ENCODE measurements at regions not wholly inside any gene's neighbourhood (a gene's known extent, or its start where the extent isn't known, plus 50 kb on each side); places are given as distances from the start of the nearest gene placed in this dataset.
A peak's percentile ranks its signal among the peaks of the same experiment; 100 is the strongest.
"Not testable (repeated sequence)": the region's sequence is repeated elsewhere in the genome, so short reads cannot be mapped to it uniquely, and the experiment has no call there.

DNA sequence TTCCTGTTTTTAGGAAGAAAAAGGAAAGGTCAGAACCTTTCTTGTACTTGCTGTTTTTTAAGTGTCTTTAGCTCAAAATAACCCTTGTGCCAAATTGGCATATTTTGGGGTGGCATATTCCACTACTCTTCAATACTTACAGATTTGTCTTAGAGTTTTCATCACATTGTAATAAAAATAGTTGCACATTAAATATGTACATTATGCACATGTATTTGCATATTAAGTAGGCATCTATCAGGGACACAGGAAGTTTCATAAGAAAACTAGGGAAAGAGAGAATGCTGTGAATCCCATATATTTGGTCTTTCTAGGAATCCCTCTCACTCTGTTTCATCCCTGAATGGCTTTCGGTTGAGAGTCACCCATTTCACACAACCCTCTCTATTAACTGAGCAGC lies 139.6 kb downstream of the LARP7 start:
- DNase-seq: no peak

DNA sequence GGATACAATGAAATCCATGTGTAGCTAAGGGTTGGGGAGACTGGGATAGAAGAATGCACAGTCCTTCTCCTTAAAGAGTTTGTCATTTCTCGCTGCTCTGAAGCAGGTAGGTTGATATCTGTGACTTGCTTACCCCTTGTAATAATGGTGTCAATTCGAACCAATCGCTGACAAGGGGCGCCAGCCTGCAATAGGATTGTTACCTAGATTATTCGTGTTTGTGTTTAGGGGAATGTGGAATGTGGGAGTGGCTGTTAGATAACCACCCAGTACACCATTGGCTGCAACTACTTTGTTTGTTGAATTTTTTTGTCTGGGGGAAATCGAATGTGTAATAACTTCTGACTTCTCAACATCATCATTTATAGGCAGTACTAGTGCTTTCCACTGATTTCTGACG lies 141.6 kb downstream of the LARP7 start:
- no peak for DNase-seq

DNA sequence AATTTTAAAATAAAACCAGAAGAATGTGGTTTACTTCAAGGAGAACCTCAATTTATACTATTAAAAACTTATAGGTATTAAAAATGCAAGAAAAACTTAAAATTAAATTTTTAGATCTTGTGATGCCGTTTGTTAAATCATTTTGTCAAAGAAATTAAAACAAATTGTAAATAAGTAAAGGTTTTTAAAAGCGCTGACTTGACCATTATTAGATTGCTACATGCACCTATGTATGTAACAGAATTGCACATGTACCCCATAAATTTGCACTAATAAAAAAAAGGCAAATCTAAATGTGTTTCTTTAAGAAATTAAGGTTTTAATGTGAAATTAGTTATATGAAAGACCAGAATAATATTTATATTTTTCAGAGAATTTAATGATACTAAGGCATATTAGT lies 156.1 kb downstream of the LARP7 start:
- no peak for DNase-seq

DNA sequence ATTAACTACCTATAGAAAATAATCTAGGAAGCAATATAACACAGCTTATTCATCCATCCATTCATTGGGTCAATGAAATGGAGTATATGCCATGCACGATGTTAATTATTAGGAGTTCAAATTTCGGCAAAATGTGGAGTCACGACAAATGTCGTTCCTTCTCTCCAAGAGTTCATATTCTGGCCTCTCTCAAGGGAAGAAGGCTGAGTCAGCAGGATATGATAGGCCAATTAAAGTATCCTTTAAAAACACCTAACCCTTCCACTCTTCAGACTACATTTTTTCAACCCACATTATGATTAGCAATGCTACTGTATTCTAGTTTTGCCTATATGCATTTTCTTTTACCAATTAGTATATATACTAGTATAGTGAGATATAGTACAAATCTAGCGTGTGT lies 163.1 kb downstream of the LARP7 start:
- DNase-seq: no peak

DNA sequence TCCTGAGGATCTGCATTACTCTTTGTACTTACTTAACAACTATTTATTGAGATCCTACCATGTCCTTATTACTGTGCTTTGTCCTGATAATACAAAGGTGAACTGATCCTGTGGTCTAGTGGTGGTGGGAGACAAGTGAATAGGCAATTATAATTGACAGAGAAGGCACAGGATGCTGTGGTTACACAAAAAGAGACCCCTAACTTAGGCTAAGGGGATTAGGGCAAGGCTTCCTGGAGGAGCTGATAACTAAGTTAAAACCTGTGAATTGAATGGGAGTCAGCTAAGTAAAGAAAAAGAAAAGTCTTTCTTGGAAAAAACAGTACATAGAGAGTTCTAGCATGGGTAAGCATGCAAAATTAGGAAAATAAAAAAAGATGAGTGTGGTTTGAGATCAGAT lies 164.4 kb downstream of the LARP7 start:
- DNase-seq: no peak

DNA sequence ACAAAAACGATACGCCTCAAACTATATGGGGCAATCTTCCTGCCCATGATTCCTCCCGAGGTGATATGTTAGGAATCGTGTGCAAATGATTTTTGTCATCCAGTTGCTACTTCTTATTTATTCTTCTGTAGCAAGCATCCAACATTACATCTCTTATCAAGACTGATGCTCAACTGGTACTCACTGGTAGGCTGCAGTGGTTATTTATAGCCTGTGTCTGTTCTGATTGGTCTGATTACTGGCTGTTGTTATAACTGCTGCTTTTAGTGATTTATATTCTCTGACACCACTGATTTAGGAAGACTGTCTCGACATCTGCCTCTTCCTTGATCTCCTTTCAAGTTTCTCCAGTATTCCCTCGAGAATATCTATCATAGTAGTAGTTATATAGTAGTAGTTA lies 165.8 kb downstream of the LARP7 start:
- DNase-seq: no peak

DNA sequence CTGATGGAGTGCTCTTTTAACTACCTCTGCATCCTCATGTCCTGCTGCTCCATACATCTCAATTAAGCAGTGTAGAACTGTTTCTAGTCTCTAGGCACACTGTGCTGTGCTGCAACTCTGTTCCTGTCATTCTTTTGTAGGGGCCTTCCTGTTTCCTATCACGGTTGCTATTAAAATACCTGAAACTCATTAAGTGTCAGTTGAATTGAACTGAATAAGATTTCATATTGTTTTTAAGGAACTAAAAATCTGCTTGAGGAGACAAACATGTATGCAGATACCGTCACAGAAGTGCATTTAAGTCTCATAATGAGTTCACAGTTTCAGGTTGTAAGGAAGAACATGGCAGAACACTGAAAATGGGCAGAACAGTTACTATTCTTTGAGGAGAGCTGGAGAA lies 170.1 kb downstream of the LARP7 start:
- no peak for DNase-seq

DNA sequence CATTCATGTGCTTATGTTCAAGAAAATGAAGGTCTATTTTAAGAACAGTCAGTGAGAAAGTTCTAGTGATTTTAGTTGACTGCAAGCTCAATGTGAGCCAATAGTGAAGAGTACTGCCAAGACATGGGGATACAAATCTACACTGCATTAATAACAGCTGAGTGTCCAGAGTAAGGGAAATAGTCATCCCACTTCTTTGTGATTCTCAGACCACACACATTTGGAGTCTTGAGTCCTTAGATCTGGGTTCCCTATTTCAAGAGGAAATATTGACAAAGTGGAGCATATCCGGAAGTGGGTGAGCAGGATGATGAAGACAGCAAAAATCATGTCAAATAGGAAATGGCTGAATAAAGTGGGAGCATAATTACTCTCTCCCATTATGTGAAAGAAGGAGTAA lies 171.1 kb downstream of the LARP7 start:
- no peak for DNase-seq

DNA sequence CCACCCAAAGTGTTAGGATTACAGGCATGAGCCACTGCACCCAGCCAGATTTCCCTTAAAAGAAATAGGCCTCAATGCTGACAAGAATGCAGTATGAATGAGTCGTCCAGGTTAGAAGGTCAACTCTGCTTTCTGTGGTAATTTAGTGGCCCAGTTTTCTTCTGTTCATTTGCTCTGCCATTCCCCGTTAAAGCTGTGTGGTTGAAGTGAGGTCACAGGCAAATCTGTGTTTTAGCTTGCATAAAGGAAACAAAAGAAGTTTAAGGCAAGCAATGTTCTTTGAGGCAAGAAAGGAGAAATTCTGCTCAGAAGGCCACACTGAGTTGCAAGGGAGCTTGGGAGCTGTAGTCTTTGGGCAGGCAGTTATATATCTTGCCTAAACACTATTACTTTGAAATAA lies 176.8 kb downstream of the LARP7 start:
- DNase-seq: no peak

DNA sequence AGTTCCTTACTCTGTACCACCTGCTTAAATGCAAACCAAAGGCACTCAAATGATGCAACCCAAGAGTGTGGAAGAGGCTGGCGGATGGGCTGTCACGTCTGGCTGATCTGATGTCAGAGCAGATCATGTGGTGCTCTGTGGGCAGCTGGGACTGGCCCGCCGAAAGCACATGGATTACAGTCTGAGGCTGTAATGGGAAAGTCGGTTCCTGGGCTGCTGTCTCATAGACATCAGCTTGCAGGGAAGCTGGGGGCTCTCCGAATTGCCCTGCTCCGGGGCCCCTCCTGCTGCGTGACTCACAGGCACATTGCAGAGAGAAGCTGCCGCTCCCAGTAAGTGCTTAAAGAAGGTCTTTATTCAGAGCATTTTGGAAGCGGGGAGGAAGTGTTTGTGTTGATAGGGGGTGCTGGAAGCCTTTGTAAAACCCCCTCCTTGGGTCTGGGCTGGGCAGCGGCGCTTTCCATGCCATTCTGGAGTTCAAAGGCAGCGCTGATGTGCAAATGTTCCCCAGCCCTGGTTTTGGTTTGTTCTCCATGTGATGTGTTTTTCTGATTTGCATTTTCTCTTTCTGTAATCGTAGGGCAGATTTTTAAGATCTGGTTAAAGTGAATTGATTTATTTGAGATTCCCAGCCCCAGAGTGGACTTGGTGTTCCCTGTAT lies 181.1 kb downstream of the LARP7 start:
- DNase-seq: peak; percentile 0

DNA sequence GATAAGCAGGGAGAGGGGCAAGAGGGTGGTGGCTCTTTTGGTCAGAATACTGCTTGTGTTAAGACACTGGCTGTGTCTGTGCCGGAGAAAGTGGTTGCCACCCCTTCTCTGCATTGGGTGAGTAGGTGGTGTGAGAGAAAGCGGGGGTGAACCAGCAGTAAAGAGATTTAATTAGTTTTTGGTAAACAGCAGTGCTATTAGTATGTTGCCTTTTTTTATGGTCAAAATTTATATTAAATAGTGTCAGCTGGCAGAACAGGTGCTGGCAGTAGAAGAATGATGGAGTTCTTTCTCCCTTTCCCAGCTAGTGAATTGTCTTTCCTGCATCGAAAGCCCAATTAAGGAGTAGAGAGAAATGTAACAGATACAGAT lies 181.6 kb downstream of the LARP7 start:
- DNase-seq: no peak

DNA sequence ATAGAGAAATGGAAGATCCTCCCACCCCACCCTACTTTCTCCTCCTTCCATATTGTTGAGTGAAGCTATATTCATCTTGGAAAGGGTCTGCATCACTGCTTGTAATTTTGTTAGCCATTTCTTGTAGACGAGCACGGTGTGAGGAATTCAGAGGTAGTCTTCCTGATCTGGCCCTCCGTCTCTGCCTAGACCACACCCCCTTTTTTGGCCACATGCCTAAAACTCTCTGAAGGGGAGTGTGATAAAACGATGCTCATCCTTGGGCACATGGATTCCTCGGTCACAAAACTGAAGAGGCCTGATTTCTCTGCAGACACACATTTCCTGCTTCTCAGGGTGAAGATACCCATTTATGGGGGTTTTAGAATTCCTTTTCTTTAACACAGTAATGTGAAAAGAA lies 182.8 kb downstream of the LARP7 start:
- no peak for DNase-seq

DNA sequence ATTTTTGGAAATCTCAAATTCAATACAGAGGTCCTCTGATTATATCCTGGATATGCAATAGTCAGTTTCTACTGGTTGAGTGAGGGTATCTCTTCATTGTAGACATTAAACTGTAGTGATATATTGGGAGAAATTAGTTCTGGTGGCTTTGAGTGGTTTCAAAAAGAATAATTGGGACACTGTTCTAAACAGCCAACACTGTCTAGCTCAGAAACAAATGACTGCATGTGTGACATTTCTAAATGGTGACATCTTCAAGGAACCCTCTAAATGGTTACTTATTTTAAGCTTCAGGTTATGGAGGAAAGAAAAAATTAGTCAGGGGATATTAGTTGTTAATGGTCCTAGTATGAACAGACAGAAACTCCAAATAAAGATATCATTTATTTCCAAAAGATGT lies 186.2 kb downstream of the LARP7 start:
- DNase-seq: no peak

DNA sequence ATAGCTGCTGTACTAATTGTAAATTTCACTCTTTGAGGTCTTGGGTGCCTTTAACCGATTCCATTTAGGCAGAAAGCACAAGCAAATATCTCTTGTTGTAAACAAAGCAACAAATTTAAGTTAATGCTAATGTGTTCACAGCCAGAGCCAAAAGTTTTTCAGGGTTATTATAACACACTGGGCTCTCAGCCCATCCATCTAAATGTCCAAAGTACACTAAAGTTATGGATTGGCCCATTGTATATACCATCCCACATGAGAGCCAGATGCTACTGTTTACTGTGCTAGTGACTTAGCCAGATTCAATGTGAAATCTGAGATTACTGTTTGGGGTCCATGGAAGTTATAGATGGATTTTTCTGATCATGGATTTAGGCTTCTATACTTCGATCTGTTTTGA lies 186.7 kb downstream of the LARP7 start:
- DNase-seq: no peak

DNA sequence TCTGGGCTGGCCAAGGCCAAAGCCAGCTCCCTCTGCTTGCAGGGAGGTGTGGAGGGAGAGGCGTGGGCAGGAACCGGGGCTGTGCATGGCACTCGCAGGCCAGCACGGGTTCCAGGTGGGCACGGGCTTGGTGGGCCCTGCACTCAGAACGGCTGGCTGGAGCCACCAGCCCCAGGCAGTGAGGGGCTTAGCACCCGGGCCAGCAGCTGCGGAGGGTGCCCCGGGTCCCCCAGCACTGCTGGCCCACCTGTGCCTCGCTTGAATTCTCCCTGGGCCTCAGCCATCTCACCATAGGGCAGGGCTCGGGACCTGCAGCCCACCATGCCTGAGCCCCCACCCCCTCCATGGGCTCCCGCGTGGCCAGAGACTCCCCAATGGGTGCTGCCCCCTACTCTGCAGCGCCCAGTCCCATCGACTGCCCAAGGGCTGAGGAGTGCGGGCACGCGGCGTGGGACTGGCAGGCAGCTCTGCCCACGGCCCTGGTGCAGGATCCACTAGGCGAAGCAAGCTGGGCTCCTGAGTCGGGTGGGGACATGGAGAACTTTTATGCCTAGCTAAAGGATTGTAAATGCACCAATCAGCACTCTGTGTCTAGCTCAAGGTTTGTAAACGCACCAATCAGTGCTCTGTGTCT lies 193.9 kb downstream of the LARP7 start:
- no peak for DNase-seq

DNA sequence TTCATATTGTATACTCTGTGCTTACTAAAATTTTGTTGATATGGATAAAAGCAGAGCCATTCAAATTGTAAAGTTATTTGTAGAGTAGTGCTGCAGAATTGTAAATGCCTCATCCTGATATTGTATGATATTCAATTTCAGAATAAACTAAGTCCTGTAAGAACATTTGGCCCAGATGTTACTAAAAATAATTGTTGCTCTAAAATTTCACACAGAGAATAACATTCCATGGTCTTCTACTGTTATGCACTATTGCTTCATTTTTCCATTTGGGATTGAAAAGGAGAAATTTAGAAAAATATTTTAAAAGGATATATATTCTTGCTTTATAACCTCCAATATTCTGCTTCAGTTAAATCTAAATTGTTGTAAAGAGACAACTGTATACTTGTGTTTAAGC lies 195.6 kb downstream of the LARP7 start:
- no peak for DNase-seq

DNA sequence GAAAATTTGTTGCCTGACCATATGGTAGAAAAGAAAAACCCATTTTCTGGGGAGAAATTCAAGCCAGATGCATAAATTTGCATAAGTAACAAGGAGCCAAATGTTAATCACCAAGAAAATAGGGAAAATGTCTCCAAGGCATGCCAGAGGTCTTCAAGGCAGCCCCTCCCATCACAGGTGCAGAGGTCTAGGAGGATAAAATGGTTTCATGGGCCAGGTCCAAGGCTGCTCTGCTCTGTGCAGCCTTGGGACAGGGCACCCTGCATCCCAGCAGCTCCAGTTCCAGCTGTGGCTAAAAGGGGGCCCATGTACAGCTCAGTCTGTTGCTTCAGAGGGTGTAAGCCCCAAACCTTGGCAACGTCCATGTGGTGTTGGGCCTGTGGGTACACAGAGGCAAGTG lies 200.0 kb downstream of the LARP7 start:
- no peak for DNase-seq

DNA sequence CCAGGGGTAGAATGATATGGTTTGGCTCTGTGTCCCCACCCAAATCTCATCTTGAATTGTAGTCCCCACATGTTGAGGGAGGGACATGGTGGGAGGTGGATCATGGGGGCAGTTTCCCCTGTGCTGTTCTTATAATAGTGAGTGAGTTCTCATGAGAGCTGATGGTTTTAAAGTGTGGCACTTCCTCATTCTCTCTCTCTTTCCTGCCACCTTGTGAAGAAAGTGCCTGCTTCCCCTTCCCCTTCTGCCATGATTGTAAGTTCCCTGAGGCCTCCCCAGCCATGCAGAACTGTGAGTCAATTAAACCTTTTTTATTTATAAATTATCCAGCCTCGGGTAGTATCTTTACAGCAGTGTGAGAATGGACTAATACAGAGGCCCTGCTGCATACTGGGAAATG lies 201.1 kb downstream of the LARP7 start:
- not testable (repeated sequence) for DNase-seq

DNA sequence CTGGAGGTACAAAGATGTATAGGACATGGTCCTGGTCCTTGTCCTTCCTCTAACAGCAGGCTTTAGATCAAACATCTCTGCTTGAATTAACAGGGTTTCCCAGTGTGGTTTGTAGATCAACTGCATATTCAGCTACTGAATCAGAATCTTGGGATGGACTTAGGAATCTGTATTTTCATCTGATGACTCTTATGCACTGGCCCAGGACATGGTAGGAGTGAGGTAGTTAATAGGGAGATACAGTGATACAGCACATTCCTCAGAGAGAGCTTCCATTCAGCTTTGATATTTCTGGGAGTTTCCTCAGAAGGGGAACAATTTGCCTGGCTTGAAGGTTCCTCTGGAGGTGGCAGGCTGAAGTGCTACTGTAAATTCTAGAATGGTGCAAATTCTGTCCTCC lies 203.1 kb downstream of the LARP7 start:
- no peak for DNase-seq

DNA sequence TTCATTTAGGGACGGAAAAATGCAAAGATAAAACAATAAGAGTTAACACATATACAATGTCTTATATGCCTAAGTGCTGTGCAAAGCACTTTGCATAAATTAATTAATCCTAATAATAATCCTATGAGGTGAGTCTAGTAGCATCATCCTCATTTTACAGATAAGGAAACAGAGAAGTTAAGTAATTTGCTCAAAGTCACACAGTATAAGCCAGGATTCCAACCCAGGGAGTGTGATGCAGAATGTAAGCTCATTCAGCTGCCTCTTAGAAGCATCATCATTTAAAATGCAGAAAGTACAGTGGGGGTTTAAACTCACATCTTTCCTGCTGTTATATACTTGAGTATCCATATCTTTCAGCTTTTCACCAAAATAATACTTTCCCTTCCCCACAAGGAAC lies 203.7 kb downstream of the LARP7 start:
- no peak for DNase-seq

DNA sequence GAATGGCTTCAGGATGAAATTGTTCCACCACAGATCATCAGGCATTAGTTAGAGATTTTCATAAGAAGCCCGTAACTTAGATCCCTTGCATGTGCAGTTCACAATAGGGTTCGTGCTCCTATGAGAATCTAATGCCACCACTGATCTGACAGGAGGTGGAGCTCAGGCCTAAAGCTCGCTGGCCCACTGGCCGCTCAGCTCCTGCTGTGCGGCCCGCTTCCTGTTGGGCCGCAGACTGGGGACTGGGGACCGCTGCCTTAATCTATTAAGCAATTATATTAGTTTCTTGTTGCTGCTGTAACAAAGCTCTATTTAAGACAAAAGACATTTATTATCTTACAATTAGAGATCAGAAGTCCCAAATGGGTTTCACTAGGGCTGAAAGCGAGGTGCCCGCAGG lies 205.6 kb downstream of the LARP7 start:
- no peak for DNase-seq

DNA sequence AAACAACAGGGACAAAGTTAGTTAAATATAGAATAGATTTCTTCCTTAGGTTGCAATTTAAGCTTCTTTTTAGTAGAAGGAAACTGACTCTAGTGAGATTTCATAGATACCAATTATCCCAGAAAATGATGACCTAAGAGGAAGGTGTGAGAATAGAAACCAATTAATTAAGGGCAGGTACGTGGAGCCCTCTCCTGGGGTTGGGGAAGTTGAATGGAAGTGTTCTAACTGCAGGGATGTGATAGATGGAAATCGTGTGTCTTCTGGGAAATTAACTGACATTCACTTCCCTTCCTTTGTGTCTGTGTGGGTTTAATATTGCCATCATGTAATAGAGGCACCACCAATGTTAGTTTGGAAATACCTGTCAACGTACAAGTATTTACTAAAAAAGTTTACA lies 204.1 kb upstream of the ANK2 start:
- DNase-seq: no peak

DNA sequence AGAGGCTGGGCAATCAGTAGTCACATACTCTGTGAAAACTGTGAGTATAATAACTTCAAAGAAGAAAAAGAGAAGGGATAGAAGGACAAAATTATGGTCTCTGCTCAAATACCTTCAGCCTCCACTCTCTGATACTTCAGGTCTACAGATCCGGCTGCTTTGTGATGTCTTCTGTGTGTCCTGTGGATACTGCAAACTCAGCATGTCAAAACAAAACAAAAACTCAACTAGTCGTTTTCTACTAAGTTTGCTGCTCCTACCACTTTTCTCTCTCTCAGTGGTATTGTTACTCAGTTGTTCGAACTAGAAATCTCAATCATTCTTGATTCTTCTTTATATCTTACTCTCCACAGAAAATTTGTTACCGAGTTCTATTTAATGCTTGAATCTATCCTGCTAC lies 202.4 kb upstream of the ANK2 start:
- no peak for DNase-seq

DNA sequence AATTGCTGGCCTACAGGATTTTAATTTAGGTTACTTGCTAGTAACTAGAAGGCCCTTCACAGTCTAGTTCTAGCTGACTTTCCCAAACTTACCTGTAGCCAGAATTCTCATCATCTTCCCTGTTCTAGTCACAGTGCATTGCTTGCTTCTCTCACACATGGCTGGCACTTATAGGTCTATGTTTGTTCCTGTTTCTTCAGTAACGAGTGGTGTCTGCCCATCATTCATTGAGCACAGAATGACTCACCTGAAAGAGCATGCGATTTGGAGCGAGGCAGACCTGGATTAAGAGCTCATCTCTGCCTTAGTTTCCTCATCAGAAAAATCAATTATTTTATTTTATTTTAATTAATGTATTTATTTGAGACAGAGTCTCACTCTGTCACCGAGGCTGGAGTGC lies 201.7 kb upstream of the ANK2 start:
- no peak for DNase-seq

DNA sequence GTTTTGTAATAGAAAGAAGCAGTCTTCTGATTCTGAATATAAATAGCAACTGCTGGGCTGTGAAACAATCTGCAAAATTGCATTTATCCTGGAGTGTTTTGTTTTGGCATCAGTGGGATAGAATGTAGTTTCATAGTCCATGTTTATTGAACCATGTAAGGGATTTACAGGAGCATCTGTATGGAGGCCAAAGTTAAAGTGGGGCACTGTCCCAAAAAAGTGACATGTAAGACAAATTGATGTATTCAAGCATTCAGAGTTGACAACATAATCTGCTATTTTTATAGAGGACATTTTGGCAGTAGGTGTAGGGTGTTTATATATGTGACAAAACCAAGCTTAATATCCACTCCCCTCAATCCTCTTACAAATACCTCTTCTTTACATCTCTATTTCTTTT lies 200.5 kb upstream of the ANK2 start:
- DNase-seq: no peak

DNA sequence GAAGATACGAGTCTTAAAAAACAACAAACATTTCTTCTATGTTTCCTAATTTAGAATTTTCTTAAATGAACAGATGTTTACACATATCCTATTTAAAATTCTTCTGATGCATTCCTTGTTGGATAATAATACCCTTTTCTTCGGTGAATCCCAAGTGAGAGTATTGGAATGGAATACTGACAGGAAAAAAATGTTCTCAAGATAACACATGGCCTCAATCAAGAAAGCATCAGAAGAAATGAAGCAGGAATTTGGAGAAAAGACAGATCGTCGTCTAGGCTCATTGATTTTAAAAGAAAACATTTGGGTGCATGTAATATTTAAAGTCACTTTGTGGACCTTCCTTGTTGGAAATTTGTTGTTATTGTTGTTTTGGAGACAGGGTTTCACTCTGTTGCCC lies 196.9 kb upstream of the ANK2 start:
- DNase-seq: no peak
